ENCODE measurements at regions not wholly inside any gene's neighbourhood (a gene's known extent, or its start where the extent isn't known, plus 50 kb on each side); places are given as distances from the start of the nearest gene placed in this dataset.

DNA sequence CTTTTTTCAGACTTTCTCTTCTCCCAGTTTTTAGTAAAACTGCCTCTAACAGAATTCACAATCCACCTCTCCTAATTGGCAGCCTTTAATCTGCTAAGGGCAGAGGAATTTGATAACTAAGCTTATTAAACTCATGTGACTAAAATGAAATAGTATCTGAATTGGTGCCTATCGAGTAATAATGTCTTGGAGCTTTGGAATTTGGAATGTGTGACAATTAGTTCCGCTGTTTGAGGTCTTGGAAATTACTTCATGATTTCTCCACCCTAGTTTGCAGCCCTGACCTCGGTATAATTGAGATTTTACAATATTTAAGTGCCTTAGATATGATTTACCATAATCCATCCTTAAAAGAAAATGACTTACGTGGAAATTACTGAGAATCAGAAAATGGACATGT is 190.4 kb upstream of the NEBL start:
- Histone ChIP-seq H3K9me3 (no peaks in the 10 kb centered on the region), H3K4me1 (no peaks in the 10 kb centered on the region), H3K4me3 (no peak overlapping the region), H3K27ac (no peak overlapping the region), H3K27me3 (no peaks in the 10 kb centered on the region), H3K36me3 (replicated peaks in 1 of 2; ENCODE audit: insufficient read depth in 1 of 2, low read depth in 2 of 2) (no peaks in the 10 kb centered on the region)
- DNase-seq, result no peak
- ATAC-seq, result no peak
- 84% methylated on average over 4 of the region's 4 CpGs for WGBS, 2 donors
- intact Hi-C loops (cut with DNase I), result no loop called here
- TF ChIP-seq, protein P1, sequence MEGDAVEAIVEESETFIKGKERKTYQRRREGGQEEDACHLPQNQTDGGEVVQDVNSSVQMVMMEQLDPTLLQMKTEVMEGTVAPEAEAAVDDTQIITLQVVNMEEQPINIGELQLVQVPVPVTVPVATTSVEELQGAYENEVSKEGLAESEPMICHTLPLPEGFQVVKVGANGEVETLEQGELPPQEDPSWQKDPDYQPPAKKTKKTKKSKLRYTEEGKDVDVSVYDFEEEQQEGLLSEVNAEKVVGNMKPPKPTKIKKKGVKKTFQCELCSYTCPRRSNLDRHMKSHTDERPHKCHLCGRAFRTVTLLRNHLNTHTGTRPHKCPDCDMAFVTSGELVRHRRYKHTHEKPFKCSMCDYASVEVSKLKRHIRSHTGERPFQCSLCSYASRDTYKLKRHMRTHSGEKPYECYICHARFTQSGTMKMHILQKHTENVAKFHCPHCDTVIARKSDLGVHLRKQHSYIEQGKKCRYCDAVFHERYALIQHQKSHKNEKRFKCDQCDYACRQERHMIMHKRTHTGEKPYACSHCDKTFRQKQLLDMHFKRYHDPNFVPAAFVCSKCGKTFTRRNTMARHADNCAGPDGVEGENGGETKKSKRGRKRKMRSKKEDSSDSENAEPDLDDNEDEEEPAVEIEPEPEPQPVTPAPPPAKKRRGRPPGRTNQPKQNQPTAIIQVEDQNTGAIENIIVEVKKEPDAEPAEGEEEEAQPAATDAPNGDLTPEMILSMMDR (IDR thresholded peaks at IDR 0.05), result no peak
- TF ChIP-seq POLR2A (IDR thresholded peaks at IDR 0.05), result no peak

DNA sequence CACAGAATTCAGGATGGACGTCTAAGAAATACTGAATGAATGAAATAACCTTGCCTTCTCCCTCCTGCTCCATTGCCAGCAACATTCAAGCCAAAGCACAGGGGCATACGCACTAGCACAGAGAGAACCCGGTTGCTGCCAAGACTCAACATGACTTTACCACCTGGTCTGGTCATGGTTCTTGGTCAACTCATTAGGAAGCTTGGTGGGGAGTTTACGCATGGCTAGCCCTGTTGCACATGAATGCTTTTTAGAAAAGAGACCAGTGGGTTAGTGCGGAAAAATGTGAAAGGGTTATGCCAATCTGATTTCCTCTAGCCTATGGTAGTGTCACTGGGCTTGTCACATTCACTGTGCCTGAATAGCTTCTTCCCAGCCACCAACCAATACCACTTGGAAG is 187.6 kb upstream of the NEBL start:
- Histone ChIP-seq H3K27me3 (no peaks in the 10 kb centered on the region), H3K27ac (no peak overlapping the region), H3K4me1 (no peaks in the 10 kb centered on the region), H3K9me3 (no peaks in the 10 kb centered on the region), H3K4me3 (no peak overlapping the region), H3K36me3 (replicated peaks in 1 of 2; ENCODE audit: insufficient read depth in 1 of 2, low read depth in 2 of 2) (no peaks in the 10 kb centered on the region)
- TF ChIP-seq, protein P1 (IDR thresholded peaks at IDR 0.05), result no peak
- TF ChIP-seq POLR2A (IDR thresholded peaks at IDR 0.05), result no peak
- ATAC-seq (no peak), DNase-seq (no peak)
- intact Hi-C loops (cut with DNase I), result loop anchor here (5.0 kb wide), 1 partner anchor 183 kb away; no protein-coding TSS in a partner anchor
- WGBS, 2 donors, result 90 to 92% methylated on average over 5 of the region's 5 CpGs

DNA sequence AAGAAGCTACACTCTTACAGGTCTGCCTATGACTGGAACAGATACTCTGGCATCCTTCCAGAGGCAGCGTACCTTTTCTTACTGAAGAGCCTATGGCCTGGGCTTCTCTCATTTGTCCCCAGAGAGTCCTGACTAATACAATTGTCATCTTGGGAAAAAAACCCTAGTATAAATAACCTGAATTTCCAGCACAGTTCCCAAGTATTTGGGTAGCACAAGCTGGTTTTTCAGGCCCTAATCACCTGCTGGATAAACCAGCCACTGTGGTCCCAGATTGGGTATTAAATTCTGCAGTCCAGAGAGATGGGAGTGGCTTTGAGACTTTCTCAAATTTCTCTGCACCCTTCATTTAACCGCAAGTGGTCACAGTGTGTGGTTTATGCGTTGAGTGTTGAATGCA is 186.8 kb upstream of the NEBL start:
- ATAC-seq, result no peak
- no peak overlapping the region for H3K4me3 ChIP-seq
- no peak overlapping the region for H3K27ac ChIP-seq
- intact Hi-C loops (cut with DNase I), result loop anchor here (5.0 kb wide), 1 partner anchor 183 kb away; no protein-coding TSS in a partner anchor
- WGBS, 2 donors, result 83 to 89% methylated on average over 3 of the region's 3 CpGs
- no peaks in the 10 kb centered on the region for H3K36me3 ChIP-seq (replicated peaks in 1 of 2; ENCODE audit: insufficient read depth in 1 of 2, low read depth in 2 of 2)
- H3K4me1 ChIP-seq, result no peaks in the 10 kb centered on the region
- no peak for TF ChIP-seq POLR2A (IDR thresholded peaks at IDR 0.05)
- TF ChIP-seq, protein P1 (IDR thresholded peaks at IDR 0.05), result no peak
- no peaks in the 10 kb centered on the region for H3K27me3 ChIP-seq
- DNase-seq, result no peak
- H3K9me3 ChIP-seq, result no peaks in the 10 kb centered on the region

DNA sequence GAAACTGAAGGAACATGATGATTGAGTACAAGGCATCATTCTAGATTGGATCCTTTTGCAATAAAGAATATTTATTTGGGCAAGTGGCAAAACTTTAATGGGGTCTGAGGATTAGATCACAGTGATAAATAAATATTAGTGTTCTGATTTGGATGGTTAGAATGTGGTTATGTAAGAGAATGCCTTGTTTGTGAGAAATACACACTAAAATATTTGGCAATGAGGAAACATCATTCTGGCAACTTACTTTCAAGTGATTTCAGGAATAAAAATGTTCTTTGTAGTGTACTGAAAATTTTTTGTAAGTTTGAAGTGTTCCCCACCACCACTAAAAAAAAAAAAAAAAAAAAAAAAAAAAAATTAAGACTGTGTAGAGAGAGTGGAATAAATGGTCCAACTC is 185.1 kb upstream of the NEBL start:
- no peaks in the 10 kb centered on the region for H3K9me3 ChIP-seq
- H3K36me3 ChIP-seq (replicated peaks in 1 of 2; ENCODE audit: insufficient read depth in 1 of 2, low read depth in 2 of 2), result no peaks in the 10 kb centered on the region
- intact Hi-C loops (cut with DNase I), result loop anchor here (5.0 kb wide), 1 partner anchor 185 kb away; no protein-coding TSS in a partner anchor
- H3K4me3 ChIP-seq, result no peak overlapping the region
- H3K4me1 ChIP-seq, result no peaks in the 10 kb centered on the region
- TF ChIP-seq, protein P1 (IDR thresholded peaks at IDR 0.05), result no peak
- TF ChIP-seq POLR2A (IDR thresholded peaks at IDR 0.05), result no peak
- H3K27me3 ChIP-seq, result no peaks in the 10 kb centered on the region
- no peak for DNase-seq
- ATAC-seq, result no peak
- no peak overlapping the region for H3K27ac ChIP-seq

DNA sequence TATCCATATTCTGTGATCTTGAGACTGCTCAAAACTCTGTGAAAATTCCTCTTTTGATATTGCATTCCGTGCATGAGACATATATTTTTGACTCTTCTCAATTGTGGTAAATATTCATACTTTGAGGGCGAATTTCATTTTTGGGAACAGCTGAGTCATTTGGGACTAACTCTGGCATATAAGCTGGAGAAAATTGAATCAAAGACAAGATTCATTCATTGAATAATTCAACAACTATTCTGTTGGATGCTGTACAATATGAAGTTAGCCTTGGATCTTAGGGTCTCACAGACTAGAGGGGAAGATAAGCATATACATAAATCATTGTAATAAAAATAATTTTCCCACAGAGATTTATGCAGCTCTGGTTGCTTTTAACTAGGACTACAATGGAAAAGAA is 183.2 kb upstream of the NEBL start:
- intact Hi-C loops (cut with DNase I), result loop anchor here (5.0 kb wide), 1 partner anchor 187 kb away; no protein-coding TSS in a partner anchor

More for the DNA sequence above, 183.2 kb upstream of the NEBL start:
- Histone ChIP-seq H3K27ac (no peak overlapping the region), H3K4me3 (no peak overlapping the region), H3K4me1 (no peaks in the 10 kb centered on the region), H3K27me3 (no peaks in the 10 kb centered on the region), H3K9me3 (no peaks in the 10 kb centered on the region), H3K36me3 (replicated peaks in 1 of 2; ENCODE audit: insufficient read depth in 1 of 2, low read depth in 2 of 2) (no peaks in the 10 kb centered on the region)
- no peak for TF ChIP-seq POLR2A (IDR thresholded peaks at IDR 0.05)
- TF ChIP-seq, protein P1 (IDR thresholded peaks at IDR 0.05), result no peak
- no peak for DNase-seq
- 86% methylated on average over 2 of the region's 2 CpGs for WGBS, 2 donors
- no peak for ATAC-seq
